Nucleus accumbens (tissue), 56 donors: ENCODE measurements at regions not wholly inside any gene's neighbourhood (a gene's known extent, or its start where the extent isn't known, plus 50 kb on each side); places are given as distances from the start of the nearest gene placed in this dataset.

ENCODE experiments used
- DNase-seq, 56 donors: peaks; one replicate each; lab custom pipeline; 2025; lab: John Stamatoyannopoulos, UW

GRCh38 chr2:186431306-186431705 lies 54.8 kb upstream of the ZC3H15 start:
- no peak for DNase-seq

DNA sequence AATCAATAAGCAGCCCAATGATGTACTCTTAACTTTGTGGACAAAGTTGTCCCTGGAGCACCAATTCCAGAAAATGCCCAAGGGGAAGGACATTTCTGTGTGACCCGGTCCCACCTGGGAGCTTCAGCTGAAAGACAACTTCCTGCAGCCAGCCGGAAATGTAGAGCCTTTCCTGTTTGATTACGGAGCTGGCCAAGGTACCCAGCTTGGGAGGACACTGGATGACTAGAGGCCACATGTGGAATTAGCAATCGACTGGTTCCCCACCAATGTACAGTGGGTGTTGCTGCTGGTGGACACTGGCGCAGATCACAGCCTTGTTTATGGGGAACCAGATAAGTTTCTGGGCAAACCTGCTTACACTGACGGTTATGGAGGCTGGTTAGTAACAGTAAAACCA lies 53.0 kb upstream of the ZC3H15 start:
- DNase-seq, result no peak

DNA sequence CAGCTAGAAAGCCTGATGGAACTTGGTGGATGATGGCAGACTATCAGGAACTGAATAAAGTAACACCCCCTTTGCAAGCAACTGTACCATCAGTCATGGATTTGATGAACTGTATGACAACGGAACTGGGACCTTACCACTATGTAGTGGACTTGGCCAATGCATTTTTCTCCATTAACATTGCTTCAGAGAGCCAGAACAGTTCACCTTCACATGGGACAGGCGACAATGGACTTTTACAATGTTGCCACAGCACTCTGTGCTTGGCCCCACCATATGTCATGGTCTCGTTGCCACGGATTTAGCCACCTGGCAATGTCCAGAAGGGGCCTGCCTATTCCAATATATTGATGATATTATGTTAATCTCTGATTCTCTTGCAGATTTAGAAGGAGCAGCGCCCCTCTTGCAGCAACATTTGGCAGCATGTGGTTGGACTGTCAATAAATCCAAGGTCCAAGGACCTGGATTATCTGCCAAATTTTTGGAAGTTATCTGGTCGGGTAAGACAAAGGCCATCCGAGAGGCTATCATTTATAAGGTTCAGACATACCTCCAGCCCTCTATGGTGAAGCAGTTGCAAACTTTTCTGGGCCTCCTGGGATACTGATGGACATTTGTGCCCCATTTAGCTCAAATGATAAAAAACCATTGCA lies 52.2 kb upstream of the ZC3H15 start:
- no peak for DNase-seq
